Osteoblast (primary cell): ENCODE measurements at regions not wholly inside any gene's neighbourhood (a gene's known extent, or its start where the extent isn't known, plus 50 kb on each side); places are given as distances from the start of the nearest gene placed in this dataset.

Source experiments
- DNase-seq: peaks from one replicate; pipeline ENCODE4 v3.0.0; 2011; ENCODE audit warnings: low spot score, mixed read lengths; ENCODE audit not compliant: insufficient read length; ENCODE audit errors: missing footprints
- H2AFZ ChIP-seq: 2 replicates; pipeline ENCODE4 v1.6.0; 2011; ENCODE audit warnings: mild to moderate bottlenecking, low read length
- H3K27ac ChIP-seq: 2 replicates; pipeline ENCODE4 v1.5.1; 2011; ENCODE audit warnings: mild to moderate bottlenecking, low read depth, low read length, moderate library complexity
- H3K27me3 ChIP-seq: 2 replicates; pipeline ENCODE4 v1.6.0; 2012; ENCODE audit warnings: mild to moderate bottlenecking, control low read depth, inconsistent platforms, low read length, moderate library complexity; ENCODE audit not compliant: insufficient read depth
- H3K36me3 ChIP-seq: 2 replicates; pipeline ENCODE4 v1.5.1; 2011; ENCODE audit warnings: mild to moderate bottlenecking, low read length, control low read depth, moderate library complexity; ENCODE audit not compliant: insufficient read depth
- H3K4me1 ChIP-seq: 2 replicates; pipeline ENCODE4 v1.5.1; 2011; ENCODE audit warnings: mild to moderate bottlenecking, low read length, control low read depth, moderate library complexity; ENCODE audit not compliant: insufficient read depth
- H3K4me2 ChIP-seq: 2 replicates; pipeline ENCODE4 v1.6.0; 2011; ENCODE audit warnings: mild to moderate bottlenecking, low read length; ENCODE audit not compliant: insufficient read depth
- H3K4me3 ChIP-seq: fragments of 200-600 bp; sonication (generic); 3 replicates; pipeline ENCODE4 v1.5.1; 2012; ENCODE audit warnings: mild to moderate bottlenecking, low read length, inconsistent platforms; ENCODE audit not compliant: insufficient read depth
- H3K79me2 ChIP-seq: 2 replicates; pipeline ENCODE4 v1.6.0; 2012; ENCODE audit warnings: mild to moderate bottlenecking, low read length, control low read depth, inconsistent platforms; ENCODE audit not compliant: insufficient read depth
- H3K9me3 ChIP-seq: 2 replicates; pipeline ENCODE4 v1.5.1; 2011; ENCODE audit warnings: low read depth, low read length, control low read depth
- H4K20me1 ChIP-seq: 2 replicates; pipeline ENCODE4 v1.6.0; 2012; ENCODE audit warnings: mild to moderate bottlenecking, low read length, control low read depth; ENCODE audit not compliant: insufficient read depth
- TF ChIP-seq, protein P1 (sequence below): IDR thresholded peaks from 2 replicates; pipeline ENCODE4 v1.5.1; 2011; ENCODE audit warnings: mild to moderate bottlenecking, low read depth, low read length, moderate library complexity; ENCODE audit errors: extremely low read depth

DNA sequence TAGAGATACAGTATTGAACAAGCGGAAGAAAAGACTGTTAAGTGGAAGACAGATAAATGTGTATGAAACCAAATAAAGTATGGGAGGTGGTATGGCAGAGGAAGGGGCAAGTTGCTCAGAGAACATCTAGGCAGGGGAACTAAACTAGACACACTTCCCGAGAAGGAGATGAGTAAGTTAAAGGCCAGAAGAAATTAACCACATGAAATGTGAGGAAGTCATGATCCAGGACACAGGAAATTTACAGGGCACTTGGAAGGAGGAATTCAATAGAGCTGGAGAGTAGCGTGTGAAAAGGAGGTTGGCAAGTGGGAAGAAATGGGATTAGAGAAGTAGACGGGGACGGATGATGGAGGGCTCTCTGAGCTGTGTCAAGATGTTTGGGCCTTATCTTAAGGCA is 208.8 kb downstream of the COG6 start:
- Histone ChIP-seq H2AFZ (no peak overlapping the region), H3K27ac (no peak overlapping the region), H3K36me3 (no peaks in the 10 kb centered on the region), H3K4me1 (peaks cover 4% of the 10 kb centered on the region), H4K20me1 (no peaks in the 10 kb centered on the region), H3K9me3 (no peaks in the 10 kb centered on the region), H3K79me2 (no peaks in the 10 kb centered on the region), H3K27me3 (no peaks in the 10 kb centered on the region), H3K4me3 (no peak overlapping the region), H3K4me2 (no peak overlapping the region)
- TF ChIP-seq, protein P1, sequence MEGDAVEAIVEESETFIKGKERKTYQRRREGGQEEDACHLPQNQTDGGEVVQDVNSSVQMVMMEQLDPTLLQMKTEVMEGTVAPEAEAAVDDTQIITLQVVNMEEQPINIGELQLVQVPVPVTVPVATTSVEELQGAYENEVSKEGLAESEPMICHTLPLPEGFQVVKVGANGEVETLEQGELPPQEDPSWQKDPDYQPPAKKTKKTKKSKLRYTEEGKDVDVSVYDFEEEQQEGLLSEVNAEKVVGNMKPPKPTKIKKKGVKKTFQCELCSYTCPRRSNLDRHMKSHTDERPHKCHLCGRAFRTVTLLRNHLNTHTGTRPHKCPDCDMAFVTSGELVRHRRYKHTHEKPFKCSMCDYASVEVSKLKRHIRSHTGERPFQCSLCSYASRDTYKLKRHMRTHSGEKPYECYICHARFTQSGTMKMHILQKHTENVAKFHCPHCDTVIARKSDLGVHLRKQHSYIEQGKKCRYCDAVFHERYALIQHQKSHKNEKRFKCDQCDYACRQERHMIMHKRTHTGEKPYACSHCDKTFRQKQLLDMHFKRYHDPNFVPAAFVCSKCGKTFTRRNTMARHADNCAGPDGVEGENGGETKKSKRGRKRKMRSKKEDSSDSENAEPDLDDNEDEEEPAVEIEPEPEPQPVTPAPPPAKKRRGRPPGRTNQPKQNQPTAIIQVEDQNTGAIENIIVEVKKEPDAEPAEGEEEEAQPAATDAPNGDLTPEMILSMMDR, result no peak
- no peak for DNase-seq

DNA sequence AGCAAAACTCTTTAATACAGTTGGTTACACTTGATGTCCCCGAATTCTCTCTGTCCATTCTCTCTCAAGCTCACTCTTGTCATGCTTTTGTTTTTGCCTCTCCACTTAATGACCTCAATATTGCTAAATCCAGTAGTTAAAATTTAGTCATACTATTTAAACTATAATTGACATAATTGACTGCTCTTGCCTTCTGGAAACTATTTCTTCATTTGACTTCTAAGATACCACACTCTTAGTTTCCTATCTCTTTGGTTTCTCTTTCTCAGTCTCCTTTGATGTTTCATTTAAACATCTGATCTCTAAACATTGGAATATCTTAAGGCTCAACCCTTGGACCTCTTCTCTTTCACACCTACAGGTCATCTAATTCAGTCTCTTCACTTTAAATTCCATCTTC is 211.3 kb downstream of the COG6 start:
- Histone ChIP-seq H3K4me1 (peaks cover 8% of the 10 kb centered on the region), H3K36me3 (no peaks in the 10 kb centered on the region), H3K27ac (no peak overlapping the region), H3K9me3 (no peaks in the 10 kb centered on the region), H2AFZ (no peak overlapping the region), H3K27me3 (no peaks in the 10 kb centered on the region), H3K4me2 (no peak overlapping the region), H3K4me3 (no peak overlapping the region), H4K20me1 (no peaks in the 10 kb centered on the region), H3K79me2 (no peaks in the 10 kb centered on the region)
- no peak for DNase-seq
- TF ChIP-seq, protein P1, result no peak

DNA sequence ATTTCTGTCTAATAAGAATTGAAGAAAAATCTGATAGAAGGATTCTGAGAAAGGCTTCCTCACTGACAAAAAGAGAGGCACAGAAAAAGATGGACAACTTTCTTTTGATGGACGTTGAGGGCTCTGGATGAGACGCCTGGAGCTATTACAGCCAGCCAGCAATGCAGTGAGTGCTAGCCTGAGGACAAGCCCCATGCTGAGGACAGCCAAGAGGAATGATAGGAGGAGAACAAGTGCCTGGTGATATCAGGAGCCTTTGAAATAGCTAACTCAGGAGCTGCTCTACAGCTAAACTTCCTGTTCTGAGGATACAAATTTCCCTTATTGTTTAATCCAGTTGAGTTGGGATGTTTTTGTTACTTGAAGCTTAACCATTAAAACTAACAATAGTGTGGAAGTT is 212.3 kb downstream of the COG6 start:
- Histone ChIP-seq H3K27me3 (no peaks in the 10 kb centered on the region), H3K4me3 (no peak overlapping the region), H2AFZ (no peak overlapping the region), H3K79me2 (no peaks in the 10 kb centered on the region), H3K4me2 (no peak overlapping the region), H3K9me3 (no peaks in the 10 kb centered on the region), H4K20me1 (no peaks in the 10 kb centered on the region), H3K4me1 (peaks cover 8% of the 10 kb centered on the region), H3K36me3 (no peaks in the 10 kb centered on the region), H3K27ac (no peak overlapping the region)
- DNase-seq, result no peak
- TF ChIP-seq, protein P1, result no peak

DNA sequence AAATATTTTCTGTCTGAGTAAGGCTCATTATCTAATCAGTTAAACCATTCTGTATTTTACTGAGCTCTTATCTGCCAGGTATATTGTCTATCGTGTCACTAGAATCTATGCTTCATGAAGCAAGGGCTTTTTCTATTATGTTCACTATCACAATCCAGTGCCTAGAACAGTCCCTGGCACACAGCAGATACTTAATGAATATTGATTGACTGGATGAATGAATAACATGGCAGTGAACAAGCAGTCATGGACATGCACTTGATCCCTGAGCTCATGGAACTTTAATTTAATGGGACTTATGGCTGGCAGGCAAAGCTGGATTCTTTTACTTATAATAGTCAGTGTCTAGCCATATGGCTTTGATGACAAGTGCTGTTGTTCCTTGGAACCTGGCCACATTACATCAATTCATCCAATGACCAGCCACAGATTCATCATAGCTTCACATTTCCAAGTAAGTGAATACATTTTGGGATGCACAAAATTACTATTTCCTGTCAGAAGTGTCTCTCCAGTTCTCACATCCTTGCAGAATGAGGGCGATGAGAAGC is 214.8 kb downstream of the COG6 start:
- Histone ChIP-seq H3K4me2 (no peak overlapping the region), H3K9me3 (no peaks in the 10 kb centered on the region), H3K4me3 (no peak overlapping the region), H4K20me1 (no peaks in the 10 kb centered on the region), H3K79me2 (no peaks in the 10 kb centered on the region), H3K36me3 (no peaks in the 10 kb centered on the region), H3K4me1 (peaks cover 10% of the 10 kb centered on the region), H3K27ac (no peak overlapping the region), H2AFZ (no peak overlapping the region), H3K27me3 (no peaks in the 10 kb centered on the region)
- no peak for DNase-seq
- TF ChIP-seq, protein P1, result no peak
